ENCODE measurements at regions not wholly inside any gene's neighbourhood (a gene's known extent, or its start where the extent isn't known, plus 50 kb on each side); places are given as distances from the start of the nearest gene placed in this dataset.

GRCh38 chr10:26637521-26638275 lies 59.8 kb upstream of the PDSS1 start (continued):
- no peak for TF ChIP-seq ZBTB26 (CRISPR knock-in tag; IDR thresholded peaks at IDR 0.05)
- TF ChIP-seq BRCA1 (IDR thresholded peaks at IDR 0.05), result no peak
- no peak for TF ChIP-seq BRCA1 (CRISPR knock-in tag; IDR thresholded peaks at IDR 0.05)
- TF ChIP-seq ZNF140 (CRISPR knock-in tag; IDR thresholded peaks at IDR 0.05), result no peak
- TF ChIP-seq L3MBTL2 (IDR thresholded peaks at IDR 0.05), result peak; percentile 47; the same call in 1 of the 2 replicates
- TF ChIP-seq CBFB (CRISPR knock-in tag; IDR thresholded peaks at IDR 0.05), result no peak
- TF ChIP-seq CC2D1A (IDR thresholded peaks at IDR 0.05), result no peak
- TF ChIP-seq ZC3H8 (IDR thresholded peaks at IDR 0.05), result no peak
- TF ChIP-seq ZSCAN32 (CRISPR knock-in tag; IDR thresholded peaks at IDR 0.05), result no peak
- TF ChIP-seq RAD51 (IDR thresholded peaks at IDR 0.05; ENCODE audit: borderline replicate concordance, low read depth), result peak; percentile 32; the same call in 1 of the 2 replicates
- no peak for TF ChIP-seq JUNB (CRISPR knock-in tag; conservative IDR thresholded peaks at IDR 0.05)
- no peak for TF ChIP-seq GABPA (tag; conservative IDR thresholded peaks at IDR 0.05; ENCODE audit: low read depth)
- no peak for TF ChIP-seq ZNF354B (CRISPR knock-in tag; IDR thresholded peaks at IDR 0.05)
- no peak for TF ChIP-seq SNIP1 (IDR thresholded peaks at IDR 0.05; ENCODE audit: low read depth)
- TF ChIP-seq ZNF695 (CRISPR knock-in tag; IDR thresholded peaks at IDR 0.05), result no peak
- TF ChIP-seq ESRRB (CRISPR knock-in tag; IDR thresholded peaks at IDR 0.05; ENCODE audit: borderline replicate concordance), result no peak
- TF ChIP-seq ZNF592 (IDR thresholded peaks at IDR 0.05), result no peak
- no peak for TF ChIP-seq CBX8 (IDR thresholded peaks at IDR 0.05; ENCODE audit: borderline replicate concordance, extremely low read depth, low read depth, low read length, poor library complexity, severe bottlenecking)
- no peak for TF ChIP-seq ZNF124 (CRISPR knock-in tag; IDR thresholded peaks at IDR 0.05)
- no peak for TF ChIP-seq NCOA1 (IDR thresholded peaks at IDR 0.05; ENCODE audit: low read depth)
- peak; percentile 79 for TF ChIP-seq USF2 (CRISPR knock-in tag; IDR thresholded peaks at IDR 0.05)
- no peak for TF ChIP-seq EGR1 (conservative IDR thresholded peaks at IDR 0.05)
- no peak for TF ChIP-seq ZNF263 (CRISPR knock-in tag; IDR thresholded peaks at IDR 0.05; ENCODE audit: borderline replicate concordance)

All from K562 (cell line).